Stomach smooth muscle (tissue), 2 donors: ENCODE measurements at regions not wholly inside any gene's neighbourhood (a gene's known extent, or its start where the extent isn't known, plus 50 kb on each side); places are given as distances from the start of the nearest gene placed in this dataset.

Source experiments
- H3K27ac ChIP-seq: one replicate; pipeline ENCODE4 v1.7.0; 2013; ENCODE audit warnings: mild to moderate bottlenecking, low read length, inconsistent platforms
- H3K27me3 ChIP-seq, 2 donors: one replicate each; pipeline ENCODE4 v1.7.0; 2013; ENCODE audit warnings: low read length in 2 of 2; ENCODE audit not compliant: insufficient read depth in 2 of 2, control insufficient read depth in 1 of 2
- H3K36me3 ChIP-seq, 2 donors: one replicate each; pipeline ENCODE4 v1.7.0; 2013; ENCODE audit warnings: low read length in 2 of 2; ENCODE audit not compliant: control insufficient read depth in 2 of 2, insufficient read depth in 2 of 2
- H3K4me1 ChIP-seq: one replicate; pipeline ENCODE4 v1.7.0; 2013; ENCODE audit warnings: low read length; ENCODE audit not compliant: control insufficient read depth, insufficient read depth
- H3K4me3 ChIP-seq, 2 donors: one replicate each; pipeline ENCODE4 v1.7.0; 2013; ENCODE audit warnings: low read length in 2 of 2
- H3K9ac ChIP-seq, 2 donors: one replicate each; pipeline ENCODE4 v1.7.0; 2013; ENCODE audit warnings: low read length in 2 of 2, mild to moderate bottlenecking in 1 of 2
- H3K9me3 ChIP-seq, 2 donors: one replicate each; pipeline ENCODE4 v1.7.0; 2013; ENCODE audit warnings: low read length in 2 of 2; ENCODE audit not compliant: control insufficient read depth in 2 of 2
- donor health status: healthy.
- donor health status: Pancreatic carcinoma.

DNA sequence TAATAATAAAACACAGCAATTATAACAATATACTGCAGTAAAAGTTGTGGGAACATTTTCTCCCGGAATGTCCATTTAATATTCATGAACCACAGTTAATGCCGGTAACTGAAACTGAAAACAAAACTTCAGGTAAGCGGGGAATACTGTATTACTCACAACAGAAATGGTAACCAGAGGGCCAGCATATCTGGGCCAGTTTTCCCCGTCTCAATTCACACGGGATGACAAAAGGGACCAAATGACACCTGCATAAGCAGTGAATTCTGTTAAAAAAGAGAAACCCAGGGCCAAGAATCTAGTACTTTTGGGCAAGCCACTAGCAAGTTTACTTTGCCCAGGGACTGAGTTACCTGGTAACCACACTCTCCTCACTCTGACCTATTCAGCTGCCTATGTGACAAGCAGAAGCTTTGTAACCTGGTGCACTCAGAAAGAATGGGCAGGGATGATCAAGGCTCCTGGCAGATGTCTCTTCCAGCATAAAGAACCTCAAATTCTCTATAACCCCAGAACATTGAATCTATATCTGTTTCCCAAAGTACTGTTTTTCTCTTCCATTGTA, 1171.2 kb downstream of the DIAPH3 start:
- H3K4me3 ChIP-seq = no peak overlapping the region
- no peak overlapping the region for H3K9ac ChIP-seq
- H3K27me3 ChIP-seq = no peaks in the 10 kb centered on the region
- H3K36me3 ChIP-seq = no peaks in the 10 kb centered on the region
- H3K9me3 ChIP-seq = no peaks in the 10 kb centered on the region
- H3K4me1 ChIP-seq = no peaks in the 10 kb centered on the region
- H3K27ac ChIP-seq = no peak overlapping the region

DNA sequence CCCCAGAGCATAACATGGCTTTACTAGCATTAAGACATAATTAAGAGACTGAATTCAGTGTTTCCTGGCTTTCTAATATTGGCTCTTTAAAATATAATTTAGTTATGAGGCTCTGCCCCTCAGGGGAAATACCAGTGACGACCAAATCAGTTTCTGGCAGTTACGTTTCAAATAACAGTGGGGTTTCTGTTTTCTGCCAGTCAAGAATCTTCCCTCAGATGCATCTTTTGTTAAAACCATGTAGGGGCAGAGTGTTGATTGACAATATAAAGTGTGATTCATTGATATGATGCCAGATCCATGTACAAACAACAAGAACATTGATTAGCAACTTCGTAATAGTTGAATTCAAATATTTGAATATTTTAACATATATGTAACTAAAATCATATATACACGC, 1169.7 kb downstream of the DIAPH3 start:
- Histone ChIP-seq H3K4me1 (no peaks in the 10 kb centered on the region), H3K9me3 (no peaks in the 10 kb centered on the region), H3K36me3 (no peaks in the 10 kb centered on the region)

DNA sequence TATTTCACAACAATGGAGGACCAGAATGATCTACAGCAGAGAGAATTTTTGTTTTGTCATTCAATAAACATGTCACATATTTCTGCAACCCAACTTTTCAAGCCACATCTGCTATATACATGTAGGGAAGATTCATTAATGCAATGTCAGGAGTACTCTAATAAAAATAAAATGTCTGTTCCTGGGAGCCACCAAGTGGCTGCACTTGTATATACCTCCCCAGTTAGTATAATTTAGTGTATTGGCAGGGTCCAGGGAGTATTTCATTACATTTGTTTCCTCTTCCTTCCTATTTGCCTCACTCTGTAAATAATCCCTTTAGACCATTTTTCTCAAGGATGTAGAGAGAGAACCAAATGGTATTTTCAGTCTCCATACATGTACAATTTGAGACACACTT, 1169.0 kb downstream of the DIAPH3 start:
- Histone ChIP-seq H3K27ac (no peak overlapping the region), H3K27me3 (no peaks in the 10 kb centered on the region), H3K4me3 (no peak overlapping the region), H3K9me3 (no peaks in the 10 kb centered on the region), H3K4me1 (no peaks in the 10 kb centered on the region), H3K36me3 (no peaks in the 10 kb centered on the region), H3K9ac (no peak overlapping the region)

More for the DNA sequence above, 1169.7 kb downstream of the DIAPH3 start:
- H3K27me3 ChIP-seq = no peaks in the 10 kb centered on the region
- H3K9ac ChIP-seq = no peak overlapping the region
- no peak overlapping the region for H3K27ac ChIP-seq
- H3K4me3 ChIP-seq = no peak overlapping the region

DNA sequence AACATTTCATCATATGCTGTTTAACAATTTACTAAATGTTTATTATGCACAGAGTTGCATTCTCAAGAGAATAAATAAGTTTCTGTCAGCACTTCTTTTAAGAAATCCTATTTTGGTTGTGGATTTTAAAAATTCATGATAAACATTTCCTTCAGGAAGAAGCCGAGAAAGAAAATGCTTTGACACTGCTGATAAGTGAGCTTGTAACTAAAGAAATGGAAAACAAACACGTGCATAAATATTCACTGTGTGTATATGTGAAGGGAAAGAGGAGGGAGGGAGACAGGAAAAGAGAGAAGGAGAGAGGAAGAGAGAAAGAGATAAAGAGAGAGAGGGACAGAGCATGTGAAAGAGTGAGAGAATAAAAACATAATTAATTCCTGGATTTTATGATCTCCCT, 1165.0 kb downstream of the DIAPH3 start:
- no peaks in the 10 kb centered on the region for H3K9me3 ChIP-seq

DNA sequence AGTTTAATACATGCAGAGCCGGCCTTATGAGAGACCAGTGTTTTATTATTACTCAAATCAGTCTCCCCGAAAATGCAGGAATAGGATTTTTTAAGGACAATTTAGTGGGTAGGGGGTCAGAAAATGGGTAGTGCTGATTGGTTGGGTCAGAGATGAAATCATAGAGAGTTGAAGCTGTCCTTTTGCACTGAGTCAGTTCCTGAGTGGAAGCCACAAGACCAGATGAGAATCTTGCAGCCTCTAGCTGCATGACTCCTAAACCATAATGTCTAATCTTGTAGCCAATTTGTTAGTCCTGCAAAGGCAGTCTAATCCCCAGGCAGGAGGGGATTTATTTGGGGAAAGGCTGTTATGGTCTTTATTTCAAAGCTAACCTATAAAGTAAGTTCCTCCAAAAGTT, 1163.9 kb downstream of the DIAPH3 start:
- peaks cover 0 to 2% of the 10 kb centered on the region in 2 donors for H3K9me3 ChIP-seq
- H3K36me3 ChIP-seq = no peaks in the 10 kb centered on the region
- no peak overlapping the region for H3K4me3 ChIP-seq
- H3K27ac ChIP-seq = no peak overlapping the region
- no peaks in the 10 kb centered on the region for H3K27me3 ChIP-seq
- H3K9ac ChIP-seq = no peak overlapping the region
- H3K4me1 ChIP-seq = no peaks in the 10 kb centered on the region

More for the DNA sequence above, 1165.0 kb downstream of the DIAPH3 start:
- Histone ChIP-seq H3K9ac (no peak overlapping the region), H3K4me1 (no peaks in the 10 kb centered on the region), H3K4me3 (no peak overlapping the region), H3K27ac (no peak overlapping the region), H3K27me3 (no peaks in the 10 kb centered on the region), H3K36me3 (no peaks in the 10 kb centered on the region)

DNA sequence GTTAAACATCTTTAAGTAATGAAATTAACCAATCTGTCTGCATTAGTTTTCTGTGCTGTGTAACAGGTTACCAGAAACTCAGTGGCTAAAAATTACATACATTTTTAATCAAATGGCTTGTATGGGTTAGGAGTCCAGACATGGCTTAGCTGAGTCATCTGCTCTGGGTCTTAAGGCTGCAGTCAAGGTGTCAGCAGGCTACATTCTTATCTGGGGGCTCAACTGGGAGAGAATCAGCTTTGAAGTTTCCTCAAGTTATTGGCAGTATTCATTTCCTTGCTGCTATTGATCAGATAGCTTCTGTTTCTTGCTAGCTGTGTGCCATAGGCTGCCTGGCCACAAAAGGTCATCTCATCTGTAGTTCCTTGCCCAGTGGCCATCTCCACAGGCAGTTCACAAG, 1163.0 kb downstream of the DIAPH3 start:
- H3K27me3 ChIP-seq = no peaks in the 10 kb centered on the region
- no peak overlapping the region for H3K27ac ChIP-seq
- H3K4me1 ChIP-seq = no peaks in the 10 kb centered on the region
- H3K9me3 ChIP-seq = peaks cover 0 to 2% of the 10 kb centered on the region in 2 donors
- H3K9ac ChIP-seq = no peak overlapping the region
- no peaks in the 10 kb centered on the region for H3K36me3 ChIP-seq
- no peak overlapping the region for H3K4me3 ChIP-seq

DNA sequence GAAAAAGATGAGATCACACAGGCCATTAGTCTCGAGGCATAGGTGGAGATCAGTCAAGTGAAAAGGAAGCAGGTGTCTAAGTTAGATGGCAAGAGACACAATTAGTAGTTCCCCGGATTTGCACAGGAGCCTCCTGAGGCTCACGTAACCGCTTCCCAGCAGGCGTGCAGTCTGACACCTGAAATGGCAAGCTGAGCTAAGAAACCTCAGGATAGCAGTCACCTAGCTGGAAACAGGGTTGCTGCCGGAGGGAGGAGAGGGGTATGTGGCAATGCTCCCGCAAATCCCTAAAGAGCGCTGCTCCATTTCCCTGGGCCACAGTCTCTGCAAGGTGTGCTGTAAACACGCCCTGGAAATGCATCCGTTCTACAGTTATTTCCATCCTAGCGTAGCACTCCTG, 1151.0 kb downstream of the DIAPH3 start:
- Histone ChIP-seq H3K4me3 (no peak overlapping the region), H3K36me3 (no peaks in the 10 kb centered on the region), H3K9ac (no peak overlapping the region), H3K27ac (no peak overlapping the region), H3K27me3 (no peaks in the 10 kb centered on the region), H3K9me3 (no peaks in the 10 kb centered on the region), H3K4me1 (no peaks in the 10 kb centered on the region)

DNA sequence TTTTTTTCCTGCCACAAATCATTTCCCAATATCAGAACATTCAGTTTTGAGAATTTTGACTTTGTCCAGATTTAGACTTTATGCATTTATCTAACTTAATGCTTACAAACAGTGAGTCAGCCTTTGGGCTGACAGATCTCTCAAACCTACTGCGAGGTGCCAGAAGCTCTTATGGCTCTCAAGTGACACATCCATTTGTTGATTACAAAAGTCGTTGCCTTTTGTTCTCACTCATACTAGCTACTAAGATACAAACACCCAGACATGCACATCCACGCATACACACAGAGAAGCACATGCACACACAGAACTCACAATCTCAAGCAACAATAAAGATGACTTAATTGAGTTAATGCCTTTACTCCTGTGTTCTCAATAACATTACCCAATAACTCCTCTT, 1147.5 kb downstream of the DIAPH3 start:
- Histone ChIP-seq H3K9me3 (no peaks in the 10 kb centered on the region), H3K4me1 (no peaks in the 10 kb centered on the region), H3K4me3 (no peak overlapping the region), H3K36me3 (no peaks in the 10 kb centered on the region), H3K9ac (no peak overlapping the region), H3K27me3 (no peaks in the 10 kb centered on the region), H3K27ac (no peak overlapping the region)

DNA sequence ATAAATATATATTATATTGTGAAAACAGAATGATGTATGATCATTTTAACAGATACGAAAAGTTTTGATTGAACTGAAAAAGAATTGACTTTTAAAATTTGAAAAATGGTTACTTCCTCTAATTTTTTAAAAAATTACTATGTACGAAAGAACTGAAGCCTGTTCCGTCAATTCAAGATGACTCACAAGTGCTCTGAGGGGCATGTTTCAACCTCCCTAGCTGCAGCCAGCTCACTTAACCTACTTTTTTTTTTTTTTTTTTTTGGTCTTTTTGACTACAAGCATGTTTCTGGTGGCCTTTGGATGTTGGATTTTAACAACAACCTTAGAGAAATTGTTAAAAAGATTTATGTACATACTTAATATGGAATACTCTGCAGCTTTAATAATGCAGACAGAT, 1139.3 kb downstream of the DIAPH3 start:
- Histone ChIP-seq H3K27me3 (no peaks in the 10 kb centered on the region), H3K4me1 (no peaks in the 10 kb centered on the region), H3K4me3 (no peak overlapping the region), H3K36me3 (no peaks in the 10 kb centered on the region), H3K27ac (no peak overlapping the region), H3K9ac (no peak overlapping the region), H3K9me3 (no peaks in the 10 kb centered on the region)

DNA sequence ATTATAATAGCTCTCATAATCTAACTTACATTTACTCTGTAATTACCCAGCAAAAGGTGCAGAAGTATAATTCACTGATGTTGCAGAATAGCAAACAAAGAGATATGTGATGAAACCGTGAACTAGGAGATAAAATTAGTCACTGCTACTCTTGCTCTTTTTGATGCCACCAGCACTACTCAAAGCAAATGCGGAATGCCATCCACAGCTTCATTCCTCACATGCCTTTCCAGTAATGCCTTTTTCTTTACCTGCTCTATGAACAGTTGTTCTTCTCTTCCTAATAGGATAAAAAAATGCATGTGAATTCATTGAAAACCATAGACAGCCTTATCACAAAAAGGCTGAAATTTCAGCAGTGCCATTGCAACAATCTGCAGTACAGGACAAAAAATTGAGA, 1129.5 kb downstream of the DIAPH3 start:
- H3K27ac ChIP-seq = no peak overlapping the region
- no peak overlapping the region for H3K9ac ChIP-seq
- H3K4me1 ChIP-seq = no peaks in the 10 kb centered on the region
- H3K9me3 ChIP-seq = no peaks in the 10 kb centered on the region
- H3K36me3 ChIP-seq = no peaks in the 10 kb centered on the region
- H3K4me3 ChIP-seq = no peak overlapping the region
- no peaks in the 10 kb centered on the region for H3K27me3 ChIP-seq

DNA sequence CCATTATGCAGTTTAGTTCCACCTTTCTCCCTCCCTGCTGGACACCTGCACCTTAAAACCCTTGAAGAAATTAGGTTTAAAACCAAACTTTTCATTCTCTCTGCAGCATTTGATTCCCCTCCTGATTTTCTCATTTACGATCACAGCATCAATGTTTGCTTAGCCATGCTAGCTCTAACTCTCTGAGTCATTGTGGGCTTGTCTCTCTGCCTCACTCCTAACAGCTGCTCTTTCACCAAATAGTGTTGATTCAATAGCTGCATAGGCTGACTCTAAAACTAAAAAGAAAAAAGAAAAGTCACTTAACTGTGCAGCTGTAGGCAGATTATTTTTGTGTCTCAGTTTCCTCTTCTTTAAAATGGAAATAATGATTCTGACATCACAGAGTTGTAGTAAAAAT, 1124.9 kb downstream of the DIAPH3 start:
- Histone ChIP-seq H3K27me3 (no peaks in the 10 kb centered on the region), H3K9ac (no peak overlapping the region), H3K9me3 (no peaks in the 10 kb centered on the region), H3K27ac (no peak overlapping the region), H3K36me3 (no peaks in the 10 kb centered on the region), H3K4me1 (no peaks in the 10 kb centered on the region), H3K4me3 (no peak overlapping the region)
